Neuronal stem cell (in vitro differentiated cells): ENCODE measurements at regions not wholly inside any gene's neighbourhood (a gene's known extent, or its start where the extent isn't known, plus 50 kb on each side); places are given as distances from the start of the nearest gene placed in this dataset.

Source experiments
- DNase-seq: peaks from one replicate; pipeline ENCODE4 v3.0.0-alpha.2; 2013; ENCODE audit warnings: low spot score
- H2AFZ ChIP-seq: one replicate; pipeline ENCODE4 v1.6.1; 2013; ENCODE audit warnings: mild to moderate bottlenecking, low read length, inconsistent platforms
- H2AK5ac ChIP-seq: 2 replicates; pipeline ENCODE4 v1.6.1; 2013; ENCODE audit warnings: low read depth, mild to moderate bottlenecking, inconsistent platforms, low read length, moderate library complexity, mixed read lengths
- H2BK120ac ChIP-seq: 2 replicates; pipeline ENCODE4 v1.6.1; 2013; ENCODE audit warnings: low read depth, mild to moderate bottlenecking, inconsistent platforms, low read length, moderate library complexity, mixed read lengths
- H2BK12ac ChIP-seq: one replicate; pipeline ENCODE4 v1.6.1; 2013; ENCODE audit warnings: low read length, inconsistent platforms
- H2BK15ac ChIP-seq: 2 replicates; pipeline ENCODE4 v1.6.1; 2013; ENCODE audit warnings: mild to moderate bottlenecking, low read length, inconsistent platforms, mixed read lengths
- H2BK5ac ChIP-seq: one replicate; pipeline ENCODE4 v1.6.1; 2013; ENCODE audit warnings: inconsistent platforms, mild to moderate bottlenecking, low read length, moderate library complexity
- H3K14ac ChIP-seq: one replicate; pipeline ENCODE4 v1.6.1; 2013; ENCODE audit warnings: low read length, inconsistent platforms
- H3K18ac ChIP-seq: 2 replicates; pipeline ENCODE4 v1.6.1; 2013; ENCODE audit warnings: low read length, inconsistent platforms
- H3K23ac ChIP-seq: 2 replicates; pipeline ENCODE4 v1.6.1; 2013; ENCODE audit warnings: low read depth, mild to moderate bottlenecking, mixed read lengths, low read length, inconsistent platforms; ENCODE audit not compliant: poor library complexity
- H3K27ac ChIP-seq: replicated peaks from 3 replicates; pipeline ENCODE4 v1.5.1; 2013; ENCODE audit warnings: low read length, inconsistent platforms
- H3K27me3 ChIP-seq, 3 experiments: 2 replicates each; pipeline ENCODE4 v1.6.1; 2013; ENCODE audit warnings: low read length in 3 of 3, mild to moderate bottlenecking in 2 of 3, inconsistent platforms in 1 of 3, low read depth in 1 of 3, mixed read lengths in 1 of 3, moderate library complexity in 1 of 3; ENCODE audit not compliant: control insufficient read depth in 3 of 3, insufficient read depth in 3 of 3
- H3K36me3 ChIP-seq, 2 donors: replicated peaks in 1 of 2; 2 replicates each; pipeline ENCODE4 v1.6.1; 2013; ENCODE audit warnings: low read length in 2 of 2; ENCODE audit not compliant: control insufficient read depth in 2 of 2, insufficient read depth in 2 of 2
- H3K4ac ChIP-seq: 2 replicates; pipeline ENCODE4 v1.6.1; 2013; ENCODE audit warnings: inconsistent platforms, mild to moderate bottlenecking, low read length, moderate library complexity
- H3K4me1 ChIP-seq, 2 donors: 1 replicate in 1 of 2; 2 replicates in 1 of 2; pipeline ENCODE4 v1.6.1; 2013; ENCODE audit warnings: low read length in 2 of 2, low read depth in 1 of 2; ENCODE audit not compliant: control insufficient read depth in 2 of 2, insufficient read depth in 1 of 2
- H3K4me2 ChIP-seq: one replicate; pipeline ENCODE4 v1.6.1; 2013; ENCODE audit warnings: mild to moderate bottlenecking, low read length, inconsistent platforms; ENCODE audit not compliant: insufficient read depth, poor library complexity, severe bottlenecking
- H3K4me3 ChIP-seq, 2 donors: 2 replicates each; pipeline ENCODE4 v1.5.1; 2013; ENCODE audit warnings: low read length in 2 of 2, mild to moderate bottlenecking in 2 of 2, inconsistent platforms in 1 of 2, moderate library complexity in 1 of 2
- H3K79me1 ChIP-seq: one replicate; pipeline ENCODE4 v1.6.1; 2013; ENCODE audit warnings: low read depth, mild to moderate bottlenecking, inconsistent platforms, low read length, moderate library complexity
- H3K9ac ChIP-seq: one replicate; pipeline ENCODE4 v1.6.1; 2013; ENCODE audit warnings: mild to moderate bottlenecking, low read depth, low read length, inconsistent platforms; ENCODE audit not compliant: poor library complexity
- H3K9me3 ChIP-seq, 2 donors: replicated peaks in 1 of 2; 2 replicates each; pipeline versions ENCODE3 to v1.6.1; 2013; ENCODE audit warnings: low read length in 2 of 2, mild to moderate bottlenecking in 2 of 2, inconsistent platforms in 1 of 2, low read depth in 1 of 2, mixed read lengths in 1 of 2, moderate library complexity in 1 of 2; ENCODE audit not compliant: control insufficient read depth in 2 of 2, insufficient read depth in 1 of 2
- H4K8ac ChIP-seq: one replicate; pipeline ENCODE4 v1.6.1; 2013; ENCODE audit warnings: low read depth, mild to moderate bottlenecking, inconsistent platforms, low read length, moderate library complexity
- H4K91ac ChIP-seq: one replicate; pipeline ENCODE4 v1.6.1; 2013; ENCODE audit warnings: low read length, low read depth, mild to moderate bottlenecking, inconsistent platforms; ENCODE audit not compliant: poor library complexity
- WGBS, 2 donors: extraction: QIAGEN DNeasy Blood & Tissue Kit; methylation state at CpG; one replicate each; pipeline ENCODE4 v1.1.7; 2013; ENCODE audit warnings: missing lambda C conversion rate in 2 of 2, mixed read lengths in 1 of 2; ENCODE audit not compliant: insufficient read length in 2 of 2, insufficient replicate concordance in 1 of 2; ENCODE audit errors: extremely low coverage in 2 of 2; 5-methylcytosine and 5-hydroxymethylcytosine counted together

DNA sequence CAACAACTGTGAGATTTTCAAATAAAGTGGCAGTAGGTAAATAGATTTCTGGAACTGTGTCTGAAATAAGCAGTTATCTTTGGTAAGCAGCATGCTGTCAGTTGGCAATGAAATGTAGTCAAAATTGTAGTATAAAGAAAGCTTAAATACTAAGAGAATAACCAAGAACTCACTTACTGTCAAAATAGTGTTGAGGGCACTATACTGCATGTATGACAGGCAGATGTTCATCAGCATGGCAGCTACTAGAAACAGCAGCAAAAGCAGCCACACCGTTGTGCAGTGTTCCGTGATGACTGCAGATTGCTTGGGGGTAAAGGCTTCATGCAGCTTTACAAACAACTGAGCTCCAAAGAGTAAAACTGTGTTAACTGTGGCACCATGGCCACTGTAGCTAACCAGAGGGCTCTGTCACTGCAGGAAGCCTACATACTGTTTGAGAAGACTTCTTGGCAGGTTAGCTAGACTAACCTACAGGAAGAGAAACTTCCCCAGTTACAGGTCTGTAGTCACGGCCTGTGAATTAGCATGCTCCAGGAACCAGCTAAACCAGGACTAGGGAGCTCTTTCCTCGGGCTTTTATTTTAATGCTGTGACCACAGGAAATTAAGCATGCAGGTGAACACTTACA is 459.7 kb downstream of the TBL1XR1 start:
- Histone ChIP-seq H3K4me3 (no peak overlapping the region), H3K23ac (no peak overlapping the region), H3K4me1 (peaks cover 0 to 2% of the 10 kb centered on the region in 2 donors), H3K14ac (no peak overlapping the region), H3K27ac (no peak overlapping the region), H3K79me1 (no peaks in the 10 kb centered on the region), H3K36me3 (no peaks in the 10 kb centered on the region), H4K91ac (no peak overlapping the region), H2BK12ac (no peak overlapping the region), H2AK5ac (no peak overlapping the region), H2BK5ac (no peak overlapping the region), H2BK15ac (no peak overlapping the region), H4K8ac (no peak overlapping the region), H3K4ac (no peak overlapping the region), H2AFZ (no peak overlapping the region), H2BK120ac (no peak overlapping the region), H3K4me2 (no peak overlapping the region), H3K27me3 (no peaks in the 10 kb centered on the region), H3K9me3 (no peaks in the 10 kb centered on the region), H3K18ac (no peak overlapping the region), H3K9ac (no peak overlapping the region)
- DNase-seq: no peak
- no CpG with 5 or more reads among the region's 4 CpGs for WGBS, 2 donors

DNA sequence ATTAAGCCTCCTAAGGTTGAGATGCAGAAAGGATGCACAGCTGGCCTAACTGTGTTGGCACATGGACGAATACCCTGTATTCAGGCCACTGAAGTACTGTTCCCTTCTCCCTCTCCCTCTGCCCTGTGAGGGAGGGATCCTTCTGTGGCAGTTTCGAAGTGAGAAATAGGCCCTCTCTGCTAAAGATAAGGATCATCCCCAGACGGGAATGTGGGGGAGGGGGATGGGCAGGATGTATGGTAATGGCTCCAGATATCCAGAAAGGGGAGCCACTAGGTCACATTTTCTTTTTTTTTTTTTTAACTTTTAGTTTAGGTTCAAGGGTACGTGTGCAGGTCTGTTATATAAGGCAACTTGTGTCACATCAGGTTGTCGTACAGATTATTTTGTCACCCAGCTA is 463.1 kb downstream of the TBL1XR1 start:
- H3K4ac ChIP-seq: no peak overlapping the region
- no peak overlapping the region for H3K9ac ChIP-seq
- no peak overlapping the region for H3K4me3 ChIP-seq
- no peak overlapping the region for H4K91ac ChIP-seq
- no peak overlapping the region for H3K27ac ChIP-seq
- no peak overlapping the region for H2BK5ac ChIP-seq
- no peak overlapping the region for H2BK120ac ChIP-seq
- no peak overlapping the region for H2BK15ac ChIP-seq
- no CpG with 5 or more reads among the region's 5 CpGs for WGBS, 2 donors
- no peak overlapping the region for H2AK5ac ChIP-seq
- H3K4me1 ChIP-seq: peaks cover 0 to 2% of the 10 kb centered on the region in 2 donors
- no peak for DNase-seq
- H3K18ac ChIP-seq: no peak overlapping the region
- no peaks in the 10 kb centered on the region for H3K27me3 ChIP-seq
- H3K79me1 ChIP-seq: no peaks in the 10 kb centered on the region
- H2AFZ ChIP-seq: no peak overlapping the region
- H3K23ac ChIP-seq: no peak overlapping the region
- no peaks in the 10 kb centered on the region for H3K9me3 ChIP-seq
- no peak overlapping the region for H3K4me2 ChIP-seq
- H4K8ac ChIP-seq: no peak overlapping the region
- no peak overlapping the region for H3K14ac ChIP-seq
- no peak overlapping the region for H2BK12ac ChIP-seq
- no peaks in the 10 kb centered on the region for H3K36me3 ChIP-seq

DNA sequence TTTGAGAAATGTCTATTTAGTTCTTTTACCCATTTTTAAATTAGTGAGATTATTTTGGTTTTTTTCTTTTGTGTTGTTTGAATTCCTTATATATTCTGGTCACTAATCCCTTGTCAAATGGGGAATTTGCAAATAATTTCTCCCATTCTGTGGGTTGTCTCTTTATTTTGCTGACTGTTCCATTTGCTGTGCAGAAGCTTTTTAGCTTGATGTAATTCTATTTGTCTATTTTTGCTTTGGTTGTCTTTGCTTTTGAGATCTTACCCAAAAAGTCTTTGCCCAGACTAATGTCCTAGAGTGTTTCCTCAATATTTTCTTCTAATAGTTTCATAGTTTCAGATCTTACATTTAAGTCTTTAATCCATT is 472.9 kb downstream of the TBL1XR1 start:
- no peak for DNase-seq
- H2BK15ac ChIP-seq: no peak overlapping the region
- H3K9ac ChIP-seq: no peak overlapping the region
- no peak overlapping the region for H3K4me2 ChIP-seq
- no peak overlapping the region for H3K23ac ChIP-seq
- H2AFZ ChIP-seq: no peak overlapping the region
- no peak overlapping the region for H3K4ac ChIP-seq
- no peak overlapping the region for H2BK12ac ChIP-seq
- H2AK5ac ChIP-seq: no peak overlapping the region
- H3K27me3 ChIP-seq: no peaks in the 10 kb centered on the region
- no peak overlapping the region for H2BK120ac ChIP-seq
- H4K8ac ChIP-seq: no peak overlapping the region
- no peaks in the 10 kb centered on the region for H3K9me3 ChIP-seq
- no peaks in the 10 kb centered on the region for H3K4me1 ChIP-seq
- H2BK5ac ChIP-seq: no peak overlapping the region
- no peak overlapping the region for H3K14ac ChIP-seq
- H3K27ac ChIP-seq: no peak overlapping the region
- no peak overlapping the region for H3K4me3 ChIP-seq
- H3K36me3 ChIP-seq: no peaks in the 10 kb centered on the region
- H3K79me1 ChIP-seq: no peaks in the 10 kb centered on the region
- no peak overlapping the region for H4K91ac ChIP-seq
- H3K18ac ChIP-seq: no peak overlapping the region

DNA sequence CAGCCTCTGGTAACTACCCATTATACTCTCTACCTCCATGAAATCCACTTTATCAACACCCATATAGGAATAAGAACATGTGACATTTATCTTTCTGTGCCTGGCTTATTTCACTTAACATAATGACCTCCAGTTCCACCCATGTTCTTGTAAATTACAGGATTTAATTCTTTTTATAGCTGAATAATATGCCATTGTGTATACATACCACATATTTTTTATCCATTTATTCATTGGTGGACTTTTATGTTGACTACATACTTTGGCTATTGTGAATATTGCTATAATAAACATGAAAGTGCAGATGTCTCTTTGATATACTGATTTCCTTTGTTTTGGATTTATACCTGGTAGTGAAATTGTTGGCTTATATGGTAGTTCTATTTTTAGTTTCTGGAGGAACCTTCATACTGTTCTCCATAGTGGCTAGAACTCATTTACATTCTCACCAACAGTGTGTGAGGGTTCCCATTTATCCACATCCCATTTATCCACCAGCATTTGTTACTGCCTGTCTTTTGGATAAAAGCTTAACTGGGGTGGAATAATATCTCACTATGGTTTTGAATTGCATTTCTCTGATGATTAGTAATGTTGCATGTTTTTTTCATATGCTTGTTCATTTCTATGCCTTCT is 473.4 kb downstream of the TBL1XR1 start:
- Histone ChIP-seq H4K91ac (no peak overlapping the region), H2BK15ac (no peak overlapping the region), H3K4me3 (no peak overlapping the region), H3K9me3 (no peaks in the 10 kb centered on the region), H3K36me3 (no peaks in the 10 kb centered on the region), H3K27me3 (no peaks in the 10 kb centered on the region), H3K18ac (no peak overlapping the region), H3K4ac (no peak overlapping the region), H2BK5ac (no peak overlapping the region), H2BK12ac (no peak overlapping the region), H3K9ac (no peak overlapping the region), H3K79me1 (no peaks in the 10 kb centered on the region), H3K23ac (no peak overlapping the region), H2BK120ac (no peak overlapping the region), H4K8ac (no peak overlapping the region), H2AFZ (no peak overlapping the region), H2AK5ac (no peak overlapping the region), H3K4me1 (no peaks in the 10 kb centered on the region), H3K14ac (no peak overlapping the region), H3K27ac (no peak overlapping the region), H3K4me2 (no peak overlapping the region)
- DNase-seq: no peak
